ENCODE measurements at regions not wholly inside any gene's neighbourhood (a gene's known extent, or its start where the extent isn't known, plus 50 kb on each side); places are given as distances from the start of the nearest gene placed in this dataset.
"Not testable (repeated sequence)": the region's sequence is repeated elsewhere in the genome, so short reads cannot be mapped to it uniquely, and the experiment has no call there.

DNA sequence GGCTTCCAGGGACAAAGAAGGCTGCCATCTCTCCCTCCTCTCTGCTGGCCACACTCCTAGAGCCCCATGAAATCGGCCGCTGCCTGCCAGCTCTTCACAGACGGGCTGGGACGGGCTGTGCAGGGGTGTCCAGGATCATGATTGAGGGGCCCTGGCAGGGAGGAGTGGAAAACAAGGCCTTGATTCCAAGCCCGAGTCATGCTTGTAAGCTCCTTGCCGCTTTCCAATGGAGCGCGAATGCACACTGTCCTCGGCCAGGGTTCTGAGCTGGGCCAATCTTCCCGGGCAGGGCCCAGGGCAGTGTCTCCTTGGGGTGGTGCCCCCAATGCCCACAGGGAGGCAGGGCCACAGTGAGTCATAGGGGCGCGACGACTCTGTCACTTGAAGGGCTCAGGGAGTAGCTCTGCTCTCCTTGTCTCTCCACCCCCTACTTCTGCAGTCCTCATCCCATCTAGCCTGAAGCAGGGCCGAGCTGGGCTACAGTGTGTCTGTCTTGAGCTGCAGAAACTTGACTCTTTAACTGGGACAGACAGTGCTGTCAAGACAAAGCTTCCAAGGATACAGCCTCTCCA is 186.2 kb upstream of the SVIL start:
- no peak for DNase-seq

GRCh38 chr10:29816801-29817558 is 182.2 kb upstream of the SVIL start:
- DNase-seq: no peak

DNA sequence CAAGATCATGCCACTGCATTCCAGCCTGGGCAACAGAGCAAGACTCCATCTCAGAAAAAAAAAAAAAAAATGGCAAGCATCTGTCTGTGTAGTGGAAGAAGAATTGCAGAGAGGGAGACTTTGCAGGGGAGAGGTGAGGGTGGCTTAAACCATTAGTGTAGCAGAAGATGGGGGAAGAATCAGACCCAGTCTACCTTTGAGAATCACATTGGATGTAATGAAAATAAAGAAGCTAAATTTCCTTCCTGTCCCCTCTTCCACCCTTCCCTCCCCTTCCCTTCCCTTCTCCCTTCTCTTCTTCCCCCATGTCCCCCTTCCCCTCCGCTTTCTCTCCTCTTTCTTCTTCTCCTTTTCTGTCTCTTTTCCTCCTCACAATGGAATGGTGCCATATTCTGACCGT is 180.8 kb upstream of the SVIL start:
- DNase-seq: no peak

GRCh38 chr10:29811751-29812427 is 177.1 kb upstream of the SVIL start:
- peak; percentile 12 for DNase-seq

GRCh38 chr10:29810816-29811215 is 176.0 kb upstream of the SVIL start:
- DNase-seq: no peak

DNA sequence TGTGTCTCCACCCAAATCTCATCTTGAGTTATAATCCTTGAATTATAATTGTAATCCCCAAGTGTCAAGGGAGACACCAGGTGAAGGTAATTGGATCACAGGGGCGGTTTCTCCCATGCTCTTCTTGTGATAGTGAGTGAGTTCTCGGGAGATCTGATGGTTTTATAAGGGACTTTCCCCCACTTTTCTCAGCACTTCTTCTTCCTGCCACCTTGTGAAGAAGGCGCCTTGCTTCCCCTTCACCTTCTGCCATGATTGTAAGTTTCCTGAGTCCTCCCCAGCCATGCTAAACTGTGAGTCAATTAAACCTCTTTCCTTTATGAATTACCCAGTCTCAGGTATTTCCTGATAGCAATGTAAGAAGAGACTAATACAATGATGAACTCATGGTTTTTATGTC is 175.5 kb upstream of the SVIL start:
- not testable (repeated sequence) for DNase-seq

- DNase-seq: no peak
Observed at GRCh38 chr10:29809383-29809782, 174.6 kb upstream of the SVIL start.

DNA sequence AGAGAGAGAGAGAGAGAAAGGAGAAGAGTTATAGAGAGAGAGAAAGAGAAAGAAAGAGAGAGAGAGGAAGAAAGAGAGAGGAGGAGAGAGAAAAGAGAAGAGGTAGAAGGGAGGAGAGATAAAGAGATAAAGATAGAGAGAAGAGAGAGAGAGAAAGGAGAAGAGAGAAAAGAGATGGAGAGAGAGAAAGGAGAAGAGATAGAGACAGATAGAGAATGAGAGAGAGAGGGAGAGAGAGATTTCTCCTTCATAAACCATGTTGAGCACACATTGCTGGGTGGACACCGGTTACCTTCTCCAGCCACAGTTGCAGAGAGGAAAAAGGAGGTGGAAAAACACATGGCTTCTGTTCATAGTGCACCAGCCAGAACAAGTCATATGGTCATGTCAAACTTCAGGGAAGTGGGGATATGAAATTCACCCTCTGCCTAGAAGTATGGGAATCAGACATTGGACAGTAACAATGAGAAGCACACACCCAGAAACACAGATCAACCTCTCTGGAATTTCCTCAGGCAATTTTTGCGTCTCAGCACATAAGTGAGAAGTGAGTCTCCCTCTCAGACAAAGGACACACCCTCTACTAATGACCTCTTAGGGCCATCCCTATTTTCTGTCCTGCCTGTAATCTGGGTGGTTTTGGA is 172.5 kb upstream of the SVIL start:
- no peak for DNase-seq

GRCh38 chr10:29806350-29806788 is 171.6 kb upstream of the SVIL start:
- DNase-seq: no peak

GRCh38 chr10:29805134-29805723 is 170.5 kb upstream of the SVIL start:
- no peak for DNase-seq

DNA sequence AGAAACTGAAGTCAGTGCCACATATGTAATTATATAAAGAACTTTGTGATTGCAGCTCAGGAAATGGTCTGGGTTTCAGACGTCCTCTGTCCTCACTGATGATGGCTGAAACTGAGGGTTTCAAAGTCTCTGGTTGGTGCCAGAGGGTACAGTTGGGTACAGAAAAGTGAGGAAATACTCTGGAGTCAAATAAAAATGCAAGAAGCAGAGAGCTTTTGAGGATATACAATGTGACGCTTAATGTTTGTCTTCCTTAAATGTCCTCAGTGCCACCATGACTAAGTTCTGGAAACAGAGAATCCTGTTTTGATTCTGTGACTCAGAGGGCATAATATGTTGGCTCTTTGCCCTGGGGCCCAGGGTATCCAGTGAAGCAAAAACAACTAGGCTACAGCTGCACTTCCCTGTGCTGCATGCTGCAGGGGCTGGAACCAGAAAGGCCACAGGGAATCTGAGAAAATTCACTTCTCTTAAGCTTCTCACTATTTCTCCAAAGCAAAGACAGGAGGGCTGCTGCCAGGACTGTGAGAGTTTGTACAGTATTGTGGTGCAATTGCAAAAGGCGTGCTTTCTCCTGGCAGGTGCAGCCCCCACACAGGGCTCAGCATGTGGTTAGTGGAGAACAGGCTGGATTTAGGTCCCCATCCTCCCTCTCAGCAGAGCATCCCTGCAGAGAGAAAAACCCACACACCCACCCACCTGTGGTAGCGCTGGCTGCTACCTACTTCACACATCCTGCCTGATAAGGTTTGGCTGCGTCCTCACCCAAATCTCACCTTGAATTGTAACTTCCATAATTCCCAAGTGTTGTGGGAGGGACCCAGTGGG is 169.5 kb upstream of the SVIL start:
- DNase-seq: no peak

DNA sequence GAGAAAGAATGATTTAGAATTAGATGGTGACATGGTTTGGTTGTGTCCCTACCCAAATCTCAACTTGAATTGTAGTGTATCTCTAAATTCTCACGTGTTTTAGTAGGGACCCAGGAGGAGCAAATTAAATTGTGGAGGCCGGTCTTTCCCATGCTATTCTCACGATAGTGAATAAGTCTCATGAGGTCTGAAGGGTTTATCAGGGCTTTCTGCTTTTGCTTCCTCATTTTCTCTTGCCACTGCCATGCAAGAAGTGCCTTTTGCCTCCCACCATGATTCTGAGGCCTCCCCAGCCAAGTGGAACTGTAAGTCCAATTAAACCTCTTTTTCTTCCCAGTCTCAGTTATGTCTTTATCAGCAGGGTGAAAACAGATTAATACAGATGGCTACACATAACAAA is 167.4 kb upstream of the SVIL start:
- no peak for DNase-seq

DNA sequence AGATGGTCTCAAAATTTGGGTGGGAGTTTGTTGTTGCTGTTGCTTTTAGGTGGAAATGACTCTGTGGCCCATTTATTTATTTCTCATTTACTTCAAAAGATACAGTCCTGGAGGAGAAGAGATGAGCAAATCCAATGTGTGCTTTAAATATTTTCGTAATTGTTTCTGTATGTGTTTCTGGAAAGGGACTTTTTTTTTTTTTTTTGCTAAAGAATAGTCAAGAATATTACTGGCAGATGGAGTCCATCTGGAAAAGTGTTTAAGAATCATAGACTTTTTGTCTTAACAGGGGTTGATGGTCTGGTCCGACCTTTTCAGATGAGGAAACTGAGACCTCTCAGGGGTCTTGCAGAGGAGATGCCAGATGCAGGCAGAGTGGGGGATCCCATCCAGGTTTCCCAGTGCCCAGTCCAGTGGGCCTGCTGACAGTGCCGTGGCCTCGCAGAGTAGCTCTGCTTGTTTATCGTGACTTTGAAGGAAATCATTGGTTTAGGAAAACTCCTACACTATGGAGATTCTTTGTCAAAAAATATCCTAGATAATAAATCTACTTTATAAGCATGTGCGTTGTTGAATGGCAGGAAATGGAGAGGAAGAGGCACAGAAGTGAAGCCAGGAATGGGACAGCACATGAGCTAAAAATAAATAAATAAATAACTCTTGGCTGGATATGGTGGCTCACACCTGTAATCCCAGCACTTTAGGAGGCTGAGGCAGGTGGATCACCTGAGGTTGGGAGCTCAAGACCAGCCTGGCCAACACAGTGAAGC is 164.3 kb upstream of the SVIL start:
- no peak for DNase-seq

DNA sequence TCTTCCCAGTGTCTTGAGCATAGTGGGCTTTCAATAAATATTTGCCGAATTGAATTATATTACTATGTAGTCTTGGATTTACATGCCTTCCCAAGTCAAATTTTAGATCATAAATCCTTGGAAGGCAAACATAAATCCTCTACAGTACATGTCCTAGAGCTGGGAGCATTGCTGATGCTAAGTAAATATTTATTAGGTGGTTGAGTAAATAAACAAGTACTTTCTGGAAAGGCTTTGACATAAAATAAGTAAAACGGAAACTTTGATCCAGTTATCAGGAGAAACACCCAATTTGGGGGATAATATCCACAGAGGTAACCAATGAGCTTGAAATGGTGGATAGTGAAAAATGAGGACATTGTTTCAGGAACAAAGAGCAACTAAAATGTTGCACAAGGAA is 162.8 kb upstream of the SVIL start:
- DNase-seq: no peak

DNA sequence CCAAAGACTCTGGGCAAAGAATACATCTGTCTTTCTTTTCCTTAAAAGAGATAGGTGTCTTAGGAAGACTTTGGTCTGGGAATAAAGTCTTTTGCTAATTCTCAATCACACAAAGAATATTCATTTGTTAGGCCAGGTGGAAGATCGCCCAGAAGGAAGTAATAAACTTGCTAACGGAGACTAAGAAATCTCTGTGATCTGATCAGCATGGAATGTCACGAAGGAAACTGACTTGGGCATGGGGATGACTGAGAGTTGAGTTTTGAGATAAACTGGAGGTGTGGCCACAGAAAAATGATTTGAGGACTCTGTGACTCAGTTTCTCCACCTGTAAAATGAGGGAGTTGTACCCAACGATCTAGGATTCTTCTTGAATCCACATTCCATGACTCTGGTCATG is 161.1 kb upstream of the SVIL start:
- no peak for DNase-seq

GRCh38 chr10:29794776-29795611 is 160.2 kb upstream of the SVIL start:
- no peak for DNase-seq

GRCh38 chr10:29791773-29792172 is 157.0 kb upstream of the SVIL start:
- no peak for DNase-seq

DNA sequence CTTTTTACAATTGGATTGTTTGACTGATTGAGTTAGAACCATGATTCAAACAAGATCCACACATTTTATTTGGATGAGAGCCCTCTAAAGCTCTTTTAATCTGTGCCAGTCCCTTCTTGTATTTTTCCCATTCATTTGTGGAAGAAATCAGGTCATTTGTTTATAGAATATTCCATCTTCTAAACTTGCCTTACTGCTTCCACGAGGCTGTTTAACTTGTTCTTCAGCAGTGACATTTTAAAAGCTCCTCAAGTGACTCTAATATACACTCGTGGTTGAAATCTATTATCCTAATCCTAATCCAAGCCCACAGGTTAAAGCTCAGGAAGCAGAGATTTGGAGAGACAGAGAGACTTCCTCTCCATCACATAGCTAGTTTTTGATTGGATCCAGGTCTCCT is 155.4 kb upstream of the SVIL start:
- DNase-seq: no peak

GRCh38 chr10:29788113-29788512 is 153.3 kb upstream of the SVIL start:
- no peak for DNase-seq

DNA sequence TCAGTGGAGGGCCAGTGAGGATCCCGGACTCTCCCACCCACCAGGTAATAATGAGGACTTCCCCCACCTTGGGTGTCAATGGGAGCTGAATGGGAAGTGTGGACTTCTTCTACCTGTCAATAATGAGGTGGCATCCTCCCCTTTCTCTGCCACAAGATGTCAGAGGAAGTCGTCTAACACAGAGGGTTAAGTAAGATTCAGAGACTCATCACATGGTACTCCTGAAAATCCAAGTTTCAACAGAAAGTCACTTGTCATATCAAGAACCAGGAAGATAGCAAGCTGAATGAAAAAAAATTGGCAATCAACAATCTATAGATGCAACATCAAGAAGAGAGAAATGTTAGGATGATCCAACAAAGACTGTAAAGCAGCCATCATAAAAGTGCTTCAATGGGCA is 150.9 kb upstream of the SVIL start:
- no peak for DNase-seq
